GM12878 (cell line): ENCODE measurements at regions not wholly inside any gene's neighbourhood (a gene's known extent, or its start where the extent isn't known, plus 50 kb on each side); places are given as distances from the start of the nearest gene placed in this dataset.
A peak's percentile ranks its signal among the peaks of the same experiment; 100 is the strongest.

ENCODE experiments used
- ATAC-seq: fragments of 200-7000 bp; cut with Tn5 transposase; 3 replicates; pipeline ENCODE4 v1.9.1; 2020; ENCODE audit warnings: mild to moderate bottlenecking, moderate library complexity
- BruUV-seq: library from RNA; stranded (reverse); fragments of 400-500 nt; replicated peaks from 2 replicates; lab custom pipeline; 2021; lab: Mats Ljungman, UMichigan
- CTCF ChIA-PET: fragments of 300-600 bp; sonication (Branson Sonifier 250); formaldehyde crosslinking; extraction: SDS; loops from one replicate; lab custom pipeline; 2021; ENCODE audit warnings: inconsistent platforms; lab: Yijun Ruan, JAX
- POLR2A ChIA-PET: fragments of 350-600 bp; formaldehyde crosslinking; extraction: SDS; loops from one replicate; lab custom pipeline; 2021; ENCODE audit warnings: inconsistent platforms; lab: Charles Lee
- RAD21 ChIA-PET: fragments of 300-600 bp; sonication (Branson Sonifier 250); formaldehyde crosslinking; loops from one replicate; lab custom pipeline; 2023; ENCODE audit warnings: antibody characterized with exemption; ENCODE audit not compliant: unreplicated experiment; lab: Charles Lee
- SMC1A ChIA-PET: fragments of 300-600 bp; sonication (Branson Sonifier 250); formaldehyde crosslinking; loops from one replicate; lab custom pipeline; 2023; ENCODE audit not compliant: unreplicated experiment, uncharacterized antibody; lab: Charles Lee
- DNase-seq: peaks from one replicate; pipeline ENCODE4 v3.0.0-alpha.2; 2011; ENCODE audit warnings: low read depth, low spot score
- FAIRE-seq: peaks from 3 replicates; lab custom pipeline; 2011; peaks lifted over from hg19 to GRCh38; lab: Jason Lieb, UNC
- H2AFZ ChIP-seq: 2 replicates; pipeline ENCODE4 v1.6.0; 2011; ENCODE audit warnings: low read depth, low read length, control low read depth; ENCODE audit not compliant: control insufficient read depth
- H3K27ac ChIP-seq: 2 replicates; pipeline ENCODE4 v1.5.1; 2011; ENCODE audit warnings: control low read depth; ENCODE audit not compliant: control insufficient read depth, insufficient read depth
- H3K27me3 ChIP-seq, 2 experiments: replicated peaks in 1 of 2; 2 replicates each; pipeline versions ENCODE4 v1.6.0 to v1.6.1; 2011; ENCODE audit warnings: low read length in 1 of 2; ENCODE audit not compliant: control insufficient read depth in 2 of 2, insufficient read depth in 2 of 2
- H3K36me3 ChIP-seq, 2 experiments: 2 replicates each; pipeline ENCODE4 v1.5.1; 2011; ENCODE audit warnings: low read length in 1 of 2; ENCODE audit not compliant: control insufficient read depth in 2 of 2, insufficient read depth in 2 of 2
- H3K4me1 ChIP-seq: 2 replicates; pipeline ENCODE4 v1.6.1; 2011; ENCODE audit warnings: mild to moderate bottlenecking, low read length, moderate library complexity, mixed read lengths; ENCODE audit not compliant: control insufficient read depth, insufficient read depth
- H3K4me2 ChIP-seq: 2 replicates; pipeline ENCODE4 v1.6.0; 2011; ENCODE audit warnings: control low read depth; ENCODE audit not compliant: control insufficient read depth, insufficient read depth
- H3K4me3 ChIP-seq: fragments of 200-600 bp; sonication (generic); 2 replicates; pipeline ENCODE4 v1.5.1; 2016
- H3K79me2 ChIP-seq: 2 replicates; pipeline ENCODE4 v1.6.0; 2011; ENCODE audit warnings: low read length; ENCODE audit not compliant: control insufficient read depth, insufficient read depth
- H3K9ac ChIP-seq: 2 replicates; pipeline ENCODE4 v1.8.0; 2011; ENCODE audit warnings: low read length, control low read depth, mixed read lengths; ENCODE audit not compliant: control insufficient read depth, insufficient read depth
- H3K9me3 ChIP-seq: replicated peaks from 3 replicates; pipeline ENCODE4 v1.5.1; 2011; ENCODE audit warnings: mild to moderate bottlenecking, low read length; ENCODE audit not compliant: control insufficient read depth, insufficient read depth
- H4K20me1 ChIP-seq: 2 replicates; pipeline ENCODE4 v1.6.0; 2011; ENCODE audit not compliant: control insufficient read depth, insufficient read depth
- E2F4 ChIP-seq: IDR thresholded peaks from 2 replicates; pipeline ENCODE4 v1.6.1; 2012; ENCODE audit warnings: low read depth, low read length, improper control_type of control experiment
- GATAD2B ChIP-seq: fragments of 450-650 bp; conservative IDR thresholded peaks from 2 replicates; pipeline ENCODE4 v1.6.1; 2017; ENCODE audit warnings: low read depth, mild to moderate bottlenecking, moderate library complexity
- KLF5 ChIP-seq: fragments of 450-650 bp; IDR thresholded peaks from 2 replicates; pipeline ENCODE4 v1.6.1; 2014; ENCODE audit warnings: mild to moderate bottlenecking; ENCODE audit not compliant: partially characterized antibody
- MEF2A ChIP-seq: IDR thresholded peaks from 2 replicates; pipeline ENCODE4 v1.6.1; 2011; ENCODE audit warnings: low read depth, mild to moderate bottlenecking, low read length, moderate library complexity; ENCODE audit not compliant: insufficient read depth
- MTA3 ChIP-seq: IDR thresholded peaks from 2 replicates; pipeline ENCODE4 v1.6.1; 2012; ENCODE audit warnings: low read length, inconsistent platforms, borderline replicate concordance
- NR2C2 ChIP-seq: IDR thresholded peaks from 2 replicates; pipeline ENCODE4 v1.6.1; 2011; ENCODE audit warnings: borderline replicate concordance, low read depth; ENCODE audit not compliant: control insufficient read depth, insufficient read length
- RCOR1 ChIP-seq: conservative IDR thresholded peaks from 2 replicates; pipeline ENCODE4 v1.6.1; 2012; ENCODE audit warnings: low read depth, low read length, improper control_type of control experiment
- USF2 ChIP-seq: IDR thresholded peaks from 2 replicates; pipeline ENCODE4 v1.6.1; 2011; ENCODE audit warnings: low read depth, low read length, improper control_type of control experiment, borderline replicate concordance
- YY1 ChIP-seq: IDR thresholded peaks from 2 replicates; pipeline ENCODE4 v1.6.1; 2011; ENCODE audit warnings: low read depth, mild to moderate bottlenecking, low read length
- ZBTB4 ChIP-seq: fragments of 450-650 bp; formaldehyde crosslinking; IDR thresholded peaks from 2 replicates; pipeline ENCODE4 v1.4.0; 2022; ENCODE audit warnings: mild to moderate bottlenecking, moderate library complexity
- ZNF217 ChIP-seq: fragments of 450-650 bp; IDR thresholded peaks from 2 replicates; pipeline ENCODE4 v1.6.1; 2017; ENCODE audit warnings: antibody characterized with exemption, mild to moderate bottlenecking
- ZNF24 ChIP-seq: fragments of 450-650 bp; IDR thresholded peaks from 2 replicates; pipeline ENCODE4 v1.6.1; 2017; ENCODE audit warnings: antibody characterized with exemption, mild to moderate bottlenecking
- ZNF687 ChIP-seq: fragments of 450-650 bp; IDR thresholded peaks from 2 replicates; pipeline ENCODE4 v1.6.1; 2017; ENCODE audit warnings: mild to moderate bottlenecking, moderate library complexity
- WGBS: methylation state at CpG from one replicate; pipeline ENCODE4 v1.1.6; 2016; ENCODE audit warnings: low lambda C conversion rate; ENCODE audit not compliant: insufficient replicate concordance, insufficient coverage; ENCODE audit errors: missing lambda C conversion rate; 5-methylcytosine and 5-hydroxymethylcytosine counted together
- in situ Hi-C: fragments of 300-500 bp; cut with MboI; formaldehyde crosslinking; loops from 9 replicates; pipeline ENCODE4 v1.14.3; 2018; ENCODE audit warnings: mixed read lengths
- intact Hi-C: fragments of 100-400 bp; cut with micrococcal nuclease; formaldehyde crosslinking; loops from one replicate; pipeline ENCODE4 v1.14.2; 2022; ENCODE audit not compliant: unreplicated experiment

GRCh38 chr6:156719395-156719719, 57.8 kb upstream of the ARID1B start:
- CTCF ChIA-PET, result interaction anchor here (0.8 to 2.9 kb wide), 7 partner anchors 11 to 82 kb away, joined by 3 to 42 read pairs (median 4); no protein-coding TSS in a partner anchor
- peak overlapping the region; percentile 71 for H2AFZ ChIP-seq
- H3K9me3 ChIP-seq, result peaks cover 1% of the 10 kb centered on the region; the same call in 1 of the 3 replicates
- SMC1A ChIA-PET, result interaction anchor here (0.8 to 16.6 kb wide), 14 partner anchors 10 to 82 kb away, joined by 3 to 266 read pairs (median 24); partner anchors contain the start of gene ARID1B
- H3K4me1 ChIP-seq, result peaks cover 37% of the 10 kb centered on the region
- H3K79me2 ChIP-seq, result no peaks in the 10 kb centered on the region; the same call in none of the 2 replicates
- FAIRE-seq, result no peak
- H3K36me3 ChIP-seq, result no peaks in the 10 kb centered on the region
- 60% methylated on average over 13 of the region's 13 CpGs for WGBS
- H3K27me3 ChIP-seq, result no peaks in the 10 kb centered on the region
- RAD21 ChIA-PET, result interaction anchor here (0.7 to 5.6 kb wide), 12 partner anchors 9 to 83 kb away, joined by 3 to 136 read pairs (median 21); partner anchors contain the start of gene ARID1B
- DNase-seq, result no peak
- intact Hi-C loops, result no loop called here
- TSS peak; percentile 91 for BruUV-seq
- peak overlapping the region; percentile 96 for H3K27ac ChIP-seq
- H3K9ac ChIP-seq, result peak overlapping the region; percentile 85
- POLR2A ChIA-PET, result interaction anchor here (0.6 to 3.2 kb wide), 8 partner anchors 18 to 224 kb away, joined by 3 to 36 read pairs (median 24); no protein-coding TSS in a partner anchor
- peak overlapping the region; percentile 58 for H3K4me3 ChIP-seq
- ATAC-seq, result no peak
- no peaks in the 10 kb centered on the region for H4K20me1 ChIP-seq
- in situ Hi-C loops, result no loop called here
- H3K4me2 ChIP-seq, result peak overlapping the region; percentile 67
- TF ChIP-seq MTA3 (0 out of 2 replicates have a peak, but pooled peaks have one; percentile 47), RCOR1 (no peak), ZNF217 (peak; percentile 50; the same call in 1 of the 2 replicates), E2F4 (no peak), NR2C2 (no peak), GATAD2B (no peak), ZBTB4 (CRISPR knock-in tag) (no peak), YY1 (0 out of 2 replicates have a peak, but pooled peaks have one; percentile 26), USF2 (no peak), KLF5 (no peak), ZNF24 (no peak), ZNF687 (no peak), MEF2A (no peak)
